Gastrocnemius medialis (tissue), 4 donors: ENCODE measurements at regions not wholly inside any gene's neighbourhood (a gene's known extent, or its start where the extent isn't known, plus 50 kb on each side); places are given as distances from the start of the nearest gene placed in this dataset.

Experiments used
- CTCF ChIP-seq, 5 experiments: fragments of 450-650 bp in 3 of 5; fragments of 200-600 bp in 2 of 5; sonication (generic) in 2 of 5; IDR thresholded peaks in 4 of 5; conservative IDR thresholded peaks in 1 of 5; 1 replicate in 4 of 5; 2 replicates in 1 of 5; pipeline ENCODE4 v1.5.1; 2016 to 2019; ENCODE audit warnings: antibody characterized with exemption in 5 of 5, mild to moderate bottlenecking in 3 of 5, moderate library complexity in 3 of 5
- POLR2A ChIP-seq, 2 donors: fragments of 450-650 bp; IDR thresholded peaks; one replicate each; pipeline ENCODE4 v1.6.1; 2017; ENCODE audit warnings: antibody characterized with exemption in 2 of 2, mild to moderate bottlenecking in 2 of 2, moderate library complexity in 2 of 2

- TF ChIP-seq CTCF (IDR thresholded peaks at IDR 0.05 in 4 of 5, conservative IDR thresholded peaks at IDR 0.05 in 1 of 5), result no peak
- TF ChIP-seq POLR2A (IDR thresholded peaks at IDR 0.05), result no peak
These were observed 112.2 kb downstream of the MRPL36 start for GRCh38 chr5:1687301-1687970.
